GM12864 (cell line): ENCODE measurements at regions not wholly inside any gene's neighbourhood (a gene's known extent, or its start where the extent isn't known, plus 50 kb on each side); places are given as distances from the start of the nearest gene placed in this dataset.

Experiments
- DNase-seq: peaks from one replicate; pipeline ENCODE4 v3.0.0-alpha.2; 2011; ENCODE audit warnings: low read depth
- H3K4me3 ChIP-seq: 2 replicates; pipeline ENCODE4 v1.5.1; 2011; ENCODE audit warnings: mild to moderate bottlenecking, low read depth, low read length, control low read depth
- CTCF ChIP-seq: IDR thresholded peaks from 2 replicates; pipeline ENCODE4 v1.5.1; 2011; ENCODE audit warnings: low read depth, mild to moderate bottlenecking, moderate library complexity, low read length, control low read depth, inconsistent platforms; ENCODE audit errors: missing control alignments

- no peak overlapping the region for H3K4me3 ChIP-seq
- TF ChIP-seq CTCF = no peak
- DNase-seq = no peak
Observed at GRCh38 chr5:57106661-57107060, 67.2 kb upstream of the GPBP1 start.

- H3K4me3 ChIP-seq = no peak overlapping the region
- no peak for DNase-seq
- TF ChIP-seq CTCF = no peak
Observed at GRCh38 chr5:57111993-57112392, 61.9 kb upstream of the GPBP1 start.

GRCh38 chr5:57113481-57113880, 60.4 kb upstream of the GPBP1 start:
- TF ChIP-seq CTCF = no peak
- H3K4me3 ChIP-seq = no peak overlapping the region
- no peak for DNase-seq

GRCh38 chr5:57117596-57117995, 56.3 kb upstream of the GPBP1 start:
- no peak for DNase-seq
- TF ChIP-seq CTCF = no peak
- no peak overlapping the region for H3K4me3 ChIP-seq

- TF ChIP-seq CTCF = no peak
- DNase-seq = no peak
- no peak overlapping the region for H3K4me3 ChIP-seq
Observed at GRCh38 chr5:57119031-57119430, 54.8 kb upstream of the GPBP1 start.

GRCh38 chr5:57124014-57124413, 49.8 kb upstream of the GPBP1 start:
- TF ChIP-seq CTCF = no peak
- DNase-seq = no peak
- no peak overlapping the region for H3K4me3 ChIP-seq
